Muscle layer of colon (tissue), 2 donors: ENCODE measurements at regions not wholly inside any gene's neighbourhood (a gene's known extent, or its start where the extent isn't known, plus 50 kb on each side); places are given as distances from the start of the nearest gene placed in this dataset.
"Not testable (repeated sequence)": the region's sequence is repeated elsewhere in the genome, so short reads cannot be mapped to it uniquely, and the experiment has no call there.

Experiments used
- H3K27ac ChIP-seq: one replicate; pipeline ENCODE4 v1.7.0; 2013; ENCODE audit warnings: low read depth, mild to moderate bottlenecking, low read length, moderate library complexity
- H3K27me3 ChIP-seq, 2 donors: one replicate each; pipeline ENCODE4 v1.7.0; 2013; ENCODE audit warnings: low read length in 2 of 2, mild to moderate bottlenecking in 2 of 2; ENCODE audit not compliant: insufficient read depth in 2 of 2, control insufficient read depth in 1 of 2
- H3K36me3 ChIP-seq: one replicate; pipeline ENCODE4 v1.7.0; 2013; ENCODE audit warnings: mild to moderate bottlenecking, low read length; ENCODE audit not compliant: insufficient read depth
- H3K4me1 ChIP-seq: one replicate; pipeline ENCODE4 v1.7.0; 2013; ENCODE audit warnings: mild to moderate bottlenecking, low read length; ENCODE audit not compliant: insufficient read depth
- H3K4me3 ChIP-seq, 2 donors: one replicate each; pipeline ENCODE4 v1.7.0; 2013; ENCODE audit warnings: low read length in 2 of 2, low read depth in 1 of 2, mild to moderate bottlenecking in 1 of 2, moderate library complexity in 1 of 2
- H3K9ac ChIP-seq: one replicate; pipeline ENCODE4 v1.7.0; 2013; ENCODE audit warnings: low read length
- H3K9me3 ChIP-seq: one replicate; pipeline ENCODE4 v1.7.0; 2013; ENCODE audit warnings: mild to moderate bottlenecking, low read length
- donor health status: abdominal sarcoma.
- donor health status: Adenocarcinoma of cecum.

- no peak overlapping the region for H3K4me3 ChIP-seq
- peaks cover 9% of the 10 kb centered on the region for H3K4me1 ChIP-seq
- no peaks in the 10 kb centered on the region for H3K36me3 ChIP-seq
- no peak overlapping the region for H3K9ac ChIP-seq
- peaks cover 4 to 10% of the 10 kb centered on the region in 2 donors for H3K27me3 ChIP-seq
- no peaks in the 10 kb centered on the region for H3K9me3 ChIP-seq
- H3K27ac ChIP-seq, result no peak overlapping the region
Observed at GRCh38 chr11:69915501-69916250, 96.5 kb upstream of the FGF3 start.

- not testable (repeated sequence) for H3K27me3 ChIP-seq, H3K9ac ChIP-seq, H3K9me3 ChIP-seq, H3K4me3 ChIP-seq, H3K36me3 ChIP-seq, H3K27ac ChIP-seq, H3K4me1 ChIP-seq
Observed at GRCh38 chr11:69916251-69916649, 97.0 kb upstream of the FGF3 start.

- no peak overlapping the region for H3K4me3 ChIP-seq
- peaks cover 4 to 10% of the 10 kb centered on the region in 2 donors for H3K27me3 ChIP-seq
- H3K9me3 ChIP-seq, result no peaks in the 10 kb centered on the region
- peaks cover 9% of the 10 kb centered on the region for H3K4me1 ChIP-seq
- no peaks in the 10 kb centered on the region for H3K36me3 ChIP-seq
- no peak overlapping the region for H3K27ac ChIP-seq
- H3K9ac ChIP-seq, result no peak overlapping the region
Observed at GRCh38 chr11:69916806-69917387, 97.7 kb upstream of the FGF3 start.

- H3K27me3 ChIP-seq, result peaks cover 4 to 10% of the 10 kb centered on the region in 2 donors
- H3K36me3 ChIP-seq, result no peaks in the 10 kb centered on the region
- no peak overlapping the region for H3K4me3 ChIP-seq
- H3K9ac ChIP-seq, result no peak overlapping the region
- H3K9me3 ChIP-seq, result no peaks in the 10 kb centered on the region
- peaks cover 9% of the 10 kb centered on the region for H3K4me1 ChIP-seq
- no peak overlapping the region for H3K27ac ChIP-seq
Observed at GRCh38 chr11:69917529-69917928, 98.3 kb upstream of the FGF3 start.

- Histone ChIP-seq H3K4me1 (peaks cover 9% of the 10 kb centered on the region), H3K36me3 (no peaks in the 10 kb centered on the region), H3K27me3 (peaks cover 8 to 10% of the 10 kb centered on the region in 2 donors), H3K27ac (no peak overlapping the region), H3K4me3 (no peak overlapping the region), H3K9me3 (no peaks in the 10 kb centered on the region), H3K9ac (no peak overlapping the region)
Observed at GRCh38 chr11:69918231-69918937, 99.2 kb upstream of the FGF3 start.

GRCh38 chr11:69918938-69919650, 99.9 kb upstream of the FGF3 start:
- H3K27me3 ChIP-seq, result peaks cover 9 to 10% of the 10 kb centered on the region in 2 donors
- H3K4me3 ChIP-seq, result no peak overlapping the region
- no peaks in the 10 kb centered on the region for H3K9me3 ChIP-seq
- H3K4me1 ChIP-seq, result peaks cover 9% of the 10 kb centered on the region
- H3K27ac ChIP-seq, result no peak overlapping the region
- no peaks in the 10 kb centered on the region for H3K36me3 ChIP-seq
- H3K9ac ChIP-seq, result no peak overlapping the region

GRCh38 chr11:69919659-69920344, 100.6 kb upstream of the FGF3 start:
- peaks cover 14 to 16% of the 10 kb centered on the region in 2 donors for H3K27me3 ChIP-seq

GRCh38 chr11:69920345-69921127, 101.3 kb upstream of the FGF3 start:
- Histone ChIP-seq H3K4me1 (peaks cover 9% of the 10 kb centered on the region), H3K9ac (no peak overlapping the region), H3K27me3 (peaks cover 14 to 16% of the 10 kb centered on the region in 2 donors), H3K9me3 (no peaks in the 10 kb centered on the region), H3K27ac (no peak overlapping the region), H3K4me3 (no peak overlapping the region), H3K36me3 (no peaks in the 10 kb centered on the region)

More at GRCh38 chr11:69919659-69920344, 100.6 kb upstream of the FGF3 start:
- Histone ChIP-seq H3K9ac (no peak overlapping the region), H3K4me3 (no peak overlapping the region), H3K4me1 (peaks cover 9% of the 10 kb centered on the region), H3K27ac (no peak overlapping the region), H3K9me3 (no peaks in the 10 kb centered on the region), H3K36me3 (no peaks in the 10 kb centered on the region)

- Histone ChIP-seq H3K36me3 (no peaks in the 10 kb centered on the region), H3K27me3 (peaks cover 14 to 22% of the 10 kb centered on the region in 2 donors), H3K9me3 (no peaks in the 10 kb centered on the region), H3K27ac (no peak overlapping the region), H3K4me3 (no peak overlapping the region), H3K4me1 (peaks cover 17% of the 10 kb centered on the region), H3K9ac (no peak overlapping the region)
Observed at GRCh38 chr11:69921128-69922014, 102.2 kb upstream of the FGF3 start.
